ENCODE measurements at regions not wholly inside any gene's neighbourhood (a gene's known extent, or its start where the extent isn't known, plus 50 kb on each side); places are given as distances from the start of the nearest gene placed in this dataset.
"Not testable (repeated sequence)": the region's sequence is repeated elsewhere in the genome, so short reads cannot be mapped to it uniquely, and the experiment has no call there.

DNA sequence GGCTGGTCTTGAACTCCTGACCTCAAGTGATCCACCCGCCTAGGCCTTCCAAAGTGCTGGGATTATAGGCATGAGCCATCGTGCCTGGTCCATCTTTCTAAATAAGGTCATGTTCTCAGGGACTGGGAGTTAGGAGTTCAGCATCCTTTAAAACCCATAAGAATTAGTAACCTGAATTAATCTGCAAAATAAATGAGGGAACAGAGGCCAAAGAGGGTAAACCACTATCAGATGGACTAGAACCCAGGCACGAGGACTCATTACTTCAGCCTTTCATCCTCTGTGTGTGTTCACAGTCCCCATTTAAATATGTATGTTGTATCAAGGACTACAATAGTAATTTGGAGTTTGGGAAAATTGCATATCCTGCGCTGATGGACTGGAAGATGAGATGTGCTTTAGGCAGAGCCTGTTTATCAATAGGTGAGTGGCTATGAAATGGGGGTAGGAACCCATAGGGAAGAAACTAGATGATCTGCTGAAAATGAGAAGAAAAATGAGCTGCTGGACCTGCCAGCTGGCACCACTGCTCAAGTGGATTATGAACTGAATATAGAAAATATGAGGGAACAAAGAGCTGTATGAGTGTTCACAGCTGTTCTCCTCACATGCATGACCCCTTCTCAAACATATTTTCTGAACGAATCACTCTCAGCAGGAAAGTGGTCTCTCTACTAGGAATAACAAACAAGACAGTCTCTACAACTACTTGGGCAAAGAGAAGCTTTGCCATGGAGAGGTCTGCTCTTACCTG is 62.0 kb upstream of the ENPEP start:
- TF ChIP-seq, protein P1, sequence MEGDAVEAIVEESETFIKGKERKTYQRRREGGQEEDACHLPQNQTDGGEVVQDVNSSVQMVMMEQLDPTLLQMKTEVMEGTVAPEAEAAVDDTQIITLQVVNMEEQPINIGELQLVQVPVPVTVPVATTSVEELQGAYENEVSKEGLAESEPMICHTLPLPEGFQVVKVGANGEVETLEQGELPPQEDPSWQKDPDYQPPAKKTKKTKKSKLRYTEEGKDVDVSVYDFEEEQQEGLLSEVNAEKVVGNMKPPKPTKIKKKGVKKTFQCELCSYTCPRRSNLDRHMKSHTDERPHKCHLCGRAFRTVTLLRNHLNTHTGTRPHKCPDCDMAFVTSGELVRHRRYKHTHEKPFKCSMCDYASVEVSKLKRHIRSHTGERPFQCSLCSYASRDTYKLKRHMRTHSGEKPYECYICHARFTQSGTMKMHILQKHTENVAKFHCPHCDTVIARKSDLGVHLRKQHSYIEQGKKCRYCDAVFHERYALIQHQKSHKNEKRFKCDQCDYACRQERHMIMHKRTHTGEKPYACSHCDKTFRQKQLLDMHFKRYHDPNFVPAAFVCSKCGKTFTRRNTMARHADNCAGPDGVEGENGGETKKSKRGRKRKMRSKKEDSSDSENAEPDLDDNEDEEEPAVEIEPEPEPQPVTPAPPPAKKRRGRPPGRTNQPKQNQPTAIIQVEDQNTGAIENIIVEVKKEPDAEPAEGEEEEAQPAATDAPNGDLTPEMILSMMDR (IDR thresholded peaks at IDR 0.05), result not testable (repeated sequence)
- not testable (repeated sequence) for TF ChIP-seq POLR2A (IDR thresholded peaks at IDR 0.05)
